OCI-LY1 (cell line): ENCODE measurements at regions not wholly inside any gene's neighbourhood (a gene's known extent, or its start where the extent isn't known, plus 50 kb on each side); places are given as distances from the start of the nearest gene placed in this dataset.

Source experiments
- CTCF ChIP-seq: fragments of 200-600 bp; sonication (generic), shearing (Covaris generic); IDR thresholded peaks from 2 replicates; pipeline ENCODE4 v1.5.1; 2017; ENCODE audit warnings: mild to moderate bottlenecking, antibody characterized with exemption, low read length, moderate library complexity, mixed read lengths
- EZH2 ChIP-seq: fragments of 200-600 bp; sonication (generic), shearing (Covaris generic); IDR thresholded peaks from 2 replicates; pipeline ENCODE4 v1.8.0; 2017; ENCODE audit warnings: borderline replicate concordance, mixed run types, mild to moderate bottlenecking, antibody characterized with exemption, low read length, moderate library complexity, mixed read lengths

GRCh38 chr9:79384501-79384900 lies 187.3 kb upstream of the TLE4 start:
- TF ChIP-seq CTCF (no peak), EZH2 (no peak)
